ENCODE measurements at regions not wholly inside any gene's neighbourhood (a gene's known extent, or its start where the extent isn't known, plus 50 kb on each side); places are given as distances from the start of the nearest gene placed in this dataset.

DNA sequence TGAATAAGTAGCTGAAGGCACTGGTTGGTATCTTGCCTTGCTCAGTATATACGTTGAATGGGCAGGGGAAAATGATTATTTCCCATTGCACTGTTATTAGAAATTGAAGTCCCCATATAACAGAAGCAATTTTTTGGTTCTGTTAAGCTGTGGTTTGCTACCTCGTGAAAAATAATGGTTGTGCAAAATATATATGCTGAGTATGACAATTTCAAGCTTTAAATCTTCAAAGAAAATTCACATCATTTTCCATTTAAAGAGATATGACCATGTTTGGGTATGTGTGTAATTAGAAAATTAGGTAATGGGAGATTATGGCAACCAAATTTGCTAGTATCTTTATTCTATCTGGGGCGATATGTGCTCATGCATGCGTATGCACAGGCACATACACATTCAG is 139.8 kb downstream of the DMAC1 start:
- Histone ChIP-seq H3K36me3 (ENCODE audit: control insufficient read depth in 2 of 4, insufficient read depth in 4 of 4, low read length in 3 of 4) (no peaks in the 10 kb centered on the region), H3K27me3 (replicated peaks in 1 of 4; ENCODE audit: control insufficient read depth in 3 of 4, extremely low read depth in 1 of 4, insufficient read depth in 3 of 4, low read length in 3 of 4) (no peaks in the 10 kb centered on the region), H2BK5ac (ENCODE audit: low read depth, low read length) (no peak overlapping the region), H2BK12ac (ENCODE audit: low read depth, low read length) (no peak overlapping the region), H3K79me1 (ENCODE audit: low read depth, low read length) (no peaks in the 10 kb centered on the region), H3K9me3 (ENCODE audit: insufficient read depth in 2 of 2, low read depth in 1 of 2, low read length in 1 of 2) (no peaks in the 10 kb centered on the region), H2AFZ (ENCODE audit: low read length) (no peak overlapping the region), H2BK20ac (ENCODE audit: low read length) (no peak overlapping the region), H3K14ac (ENCODE audit: insufficient read length) (no peak overlapping the region), H3K4me1 (replicated peaks in 1 of 4; ENCODE audit: control insufficient read depth in 3 of 4, insufficient read depth in 4 of 4, low read length in 3 of 4) (no peaks in the 10 kb centered on the region), H3K27ac (ENCODE audit: low read depth, low read length) (no peak overlapping the region), H4K91ac (replicated peaks; ENCODE audit: insufficient read length, low read length) (no peak overlapping the region), H3K79me2 (ENCODE audit: control insufficient read depth in 1 of 2, insufficient read depth in 2 of 2, low read length in 2 of 2) (no peaks in the 10 kb centered on the region), H3K23me2 (ENCODE audit: low read depth, low read length) (no peaks in the 10 kb centered on the region; the same call in 1 of the 2 replicates), H4K5ac (ENCODE audit: insufficient read length, low read depth, low read length) (no peak overlapping the region), H4K8ac (ENCODE audit: extremely low read depth, insufficient read depth, low read length) (no peak overlapping the region), H3K56ac (replicated peaks; ENCODE audit: insufficient read length, low read depth, low read length) (no peak overlapping the region), H2AK5ac (ENCODE audit: low read depth, low read length) (no peak overlapping the region), H3K4me2 (ENCODE audit: insufficient read depth in 1 of 2, low read depth in 2 of 2, low read length in 2 of 2) (no peak overlapping the region), H4K20me1 (replicated peaks in 1 of 2; ENCODE audit: control insufficient read depth in 1 of 2, insufficient read depth in 2 of 2, low read length in 2 of 2) (no peaks in the 10 kb centered on the region), H3K23ac (ENCODE audit: insufficient read length) (no peak overlapping the region), H3K4ac (replicated peaks; ENCODE audit: insufficient read length, low read depth, low read length) (no peak overlapping the region), H3K18ac (ENCODE audit: extremely low read depth, low read length) (no peak overlapping the region), H3K9ac (replicated peaks in 1 of 4; ENCODE audit: extremely low read depth in 1 of 4, low read depth in 3 of 4, low read length in 3 of 4) (no peak overlapping the region), H2BK120ac (replicated peaks; ENCODE audit: low read depth, low read length) (no peak overlapping the region), H3K4me3 (ENCODE audit: extremely low read depth in 1 of 4, insufficient read depth in 2 of 4, low read depth in 3 of 4, low read length in 4 of 4) (no peak overlapping the region), H2BK15ac (ENCODE audit: low read length) (no peak overlapping the region)
- CTCF ChIA-PET (ENCODE audit: partially characterized antibody): interaction anchor here (1.1 to 3.1 kb wide), 5 partner anchors 21 to 179 kb away, joined by 3 to 11 read pairs (median 6); no protein-coding TSS in a partner anchor
- TF ChIP-seq KDM1A (IDR thresholded peaks at IDR 0.05; ENCODE audit: borderline replicate concordance, low read length): no peak
- 92% methylated on average over 4 of the region's 4 CpGs; no CpG with 5 or more reads in 1 of the 2 experiments for WGBS, 2 experiments (ENCODE audit: extremely low coverage in 1 of 2, insufficient coverage in 1 of 2, insufficient read length in 1 of 2, insufficient replicate concordance in 2 of 2, low coverage in 1 of 2, low lambda C conversion rate in 2 of 2, missing lambda C conversion rate in 1 of 2)
- no peak for DNase-seq (ENCODE audit: low read depth in 1 of 2, low spot score in 2 of 2)
- no peak for FAIRE-seq
- POLR2A ChIA-PET (ENCODE audit: partially characterized antibody): no interaction called here

Data from H1 (cell line).